ENCODE measurements at regions not wholly inside any gene's neighbourhood (a gene's known extent, or its start where the extent isn't known, plus 50 kb on each side); places are given as distances from the start of the nearest gene placed in this dataset.

DNA sequence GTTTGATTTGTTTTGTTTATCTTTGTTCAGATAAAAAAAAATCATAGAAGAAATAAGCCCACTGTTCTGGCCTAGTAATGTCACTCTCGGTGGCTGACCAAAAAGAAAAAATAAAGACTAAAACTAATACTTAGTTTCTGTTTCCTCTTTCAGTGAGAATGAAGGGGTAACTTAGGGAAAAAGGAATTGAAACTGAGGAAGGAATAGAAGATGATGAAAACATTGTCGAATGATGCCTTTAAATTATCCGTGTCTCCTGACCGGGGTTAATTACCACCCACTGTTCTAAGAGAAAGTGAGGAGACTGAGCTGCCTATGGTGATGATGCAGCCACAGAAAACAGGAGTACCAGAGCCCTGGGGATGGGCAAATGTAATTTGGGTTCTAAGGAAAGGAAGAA is 73.1 kb downstream of the PTCHD4 start:
- DNase-seq (ENCODE audit: low spot score) (no peak), ATAC-seq (no peak), FAIRE-seq (no peak)
- H3K9ac ChIP-seq (ENCODE audit: insufficient read depth, low read depth, low read length) = no peak overlapping the region
- H3K27me3 ChIP-seq (ENCODE audit: control insufficient read depth in 1 of 2, insufficient read depth in 2 of 2, low read length in 2 of 2) = no peaks in the 10 kb centered on the region
- H3K4me3 ChIP-seq (replicated peaks in 1 of 3; ENCODE audit: insufficient read depth in 1 of 3, low read depth in 2 of 3, low read length in 3 of 3) = no peak overlapping the region
- no peaks in the 10 kb centered on the region for H3K79me2 ChIP-seq (ENCODE audit: insufficient read depth, low read length)
- H3K36me3 ChIP-seq (replicated peaks in 1 of 2; ENCODE audit: control insufficient read depth in 1 of 2, insufficient read depth in 2 of 2, low read length in 2 of 2) = peaks cover 0 to 2% of the 10 kb centered on the region in 2 experiments; a peak in 1 of 5 replicates
- no peaks in the 10 kb centered on the region for H4K20me1 ChIP-seq (ENCODE audit: insufficient read depth, low read length)
- in situ Hi-C loops (cut with HindIII; ENCODE audit: extremely low pct_ligation_motif_present, low pct_unique_long_range_greater_than_20kb) (no loop called here), intact Hi-C loops (cut with micrococcal nuclease; ENCODE audit: unreplicated experiment) (no loop called here)
- H3K27ac ChIP-seq (ENCODE audit: extremely low read length, insufficient read depth, low read length) = no peak overlapping the region
- ChIA-PET CTCF (ENCODE audit: low intra/inter-chr PET ratio, low total read pairs) (no interaction called here), POLR2A (no interaction called here)
- no peak overlapping the region for H3K4me2 ChIP-seq (ENCODE audit: low read depth, low read length)
- no peak overlapping the region for H2AFZ ChIP-seq (ENCODE audit: low read length)
- WGBS (ENCODE audit: low lambda C conversion rate) = 92% methylated on average over 4 of the region's 4 CpGs
- TF ChIP-seq, protein P1, sequence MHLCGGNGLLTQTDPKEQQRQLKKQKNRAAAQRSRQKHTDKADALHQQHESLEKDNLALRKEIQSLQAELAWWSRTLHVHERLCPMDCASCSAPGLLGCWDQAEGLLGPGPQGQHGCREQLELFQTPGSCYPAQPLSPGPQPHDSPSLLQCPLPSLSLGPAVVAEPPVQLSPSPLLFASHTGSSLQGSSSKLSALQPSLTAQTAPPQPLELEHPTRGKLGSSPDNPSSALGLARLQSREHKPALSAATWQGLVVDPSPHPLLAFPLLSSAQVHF (CRISPR knock-in tag; IDR thresholded peaks at IDR 0.05) = no peak
- TF ChIP-seq ZSCAN30 (CRISPR knock-in tag; IDR thresholded peaks at IDR 0.05) (no peak), MEIS1 (CRISPR knock-in tag; IDR thresholded peaks at IDR 0.05; ENCODE audit: borderline replicate concordance) (no peak), DR1 (CRISPR knock-in tag; IDR thresholded peaks at IDR 0.05) (no peak), ZFP37 (CRISPR knock-in tag; IDR thresholded peaks at IDR 0.05; ENCODE audit: borderline replicate concordance) (no peak)
- TF ChIP-seq, protein P2, sequence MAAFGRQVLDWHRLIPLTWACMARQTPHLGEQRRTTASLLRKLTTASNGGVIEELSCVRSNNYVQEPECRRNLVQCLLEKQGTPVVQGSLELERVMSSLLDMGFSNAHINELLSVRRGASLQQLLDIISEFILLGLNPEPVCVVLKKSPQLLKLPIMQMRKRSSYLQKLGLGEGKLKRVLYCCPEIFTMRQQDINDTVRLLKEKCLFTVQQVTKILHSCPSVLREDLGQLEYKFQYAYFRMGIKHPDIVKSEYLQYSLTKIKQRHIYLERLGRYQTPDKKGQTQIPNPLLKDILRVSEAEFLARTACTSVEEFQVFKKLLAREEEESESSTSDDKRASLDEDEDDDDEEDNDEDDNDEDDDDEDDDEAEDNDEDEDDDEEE (CRISPR knock-in tag; IDR thresholded peaks at IDR 0.05) = no peak
- TF ChIP-seq, protein P3, sequence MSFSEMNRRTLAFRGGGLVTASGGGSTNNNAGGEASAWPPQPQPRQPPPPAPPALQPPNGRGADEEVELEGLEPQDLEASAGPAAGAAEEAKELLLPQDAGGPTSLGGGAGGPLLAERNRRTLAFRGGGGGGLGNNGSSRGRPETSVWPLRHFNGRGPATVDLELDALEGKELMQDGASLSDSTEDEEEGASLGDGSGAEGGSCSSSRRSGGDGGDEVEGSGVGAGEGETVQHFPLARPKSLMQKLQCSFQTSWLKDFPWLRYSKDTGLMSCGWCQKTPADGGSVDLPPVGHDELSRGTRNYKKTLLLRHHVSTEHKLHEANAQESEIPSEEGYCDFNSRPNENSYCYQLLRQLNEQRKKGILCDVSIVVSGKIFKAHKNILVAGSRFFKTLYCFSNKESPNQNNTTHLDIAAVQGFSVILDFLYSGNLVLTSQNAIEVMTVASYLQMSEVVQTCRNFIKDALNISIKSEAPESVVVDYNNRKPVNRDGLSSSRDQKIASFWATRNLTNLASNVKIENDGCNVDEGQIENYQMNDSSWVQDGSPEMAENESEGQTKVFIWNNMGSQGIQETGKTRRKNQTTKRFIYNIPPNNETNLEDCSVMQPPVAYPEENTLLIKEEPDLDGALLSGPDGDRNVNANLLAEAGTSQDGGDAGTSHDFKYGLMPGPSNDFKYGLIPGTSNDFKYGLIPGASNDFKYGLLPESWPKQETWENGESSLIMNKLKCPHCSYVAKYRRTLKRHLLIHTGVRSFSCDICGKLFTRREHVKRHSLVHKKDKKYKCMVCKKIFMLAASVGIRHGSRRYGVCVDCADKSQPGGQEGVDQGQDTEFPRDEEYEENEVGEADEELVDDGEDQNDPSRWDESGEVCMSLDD (CRISPR knock-in tag; IDR thresholded peaks at IDR 0.05; ENCODE audit: borderline replicate concordance) = no peak
- TF ChIP-seq, protein P4, sequence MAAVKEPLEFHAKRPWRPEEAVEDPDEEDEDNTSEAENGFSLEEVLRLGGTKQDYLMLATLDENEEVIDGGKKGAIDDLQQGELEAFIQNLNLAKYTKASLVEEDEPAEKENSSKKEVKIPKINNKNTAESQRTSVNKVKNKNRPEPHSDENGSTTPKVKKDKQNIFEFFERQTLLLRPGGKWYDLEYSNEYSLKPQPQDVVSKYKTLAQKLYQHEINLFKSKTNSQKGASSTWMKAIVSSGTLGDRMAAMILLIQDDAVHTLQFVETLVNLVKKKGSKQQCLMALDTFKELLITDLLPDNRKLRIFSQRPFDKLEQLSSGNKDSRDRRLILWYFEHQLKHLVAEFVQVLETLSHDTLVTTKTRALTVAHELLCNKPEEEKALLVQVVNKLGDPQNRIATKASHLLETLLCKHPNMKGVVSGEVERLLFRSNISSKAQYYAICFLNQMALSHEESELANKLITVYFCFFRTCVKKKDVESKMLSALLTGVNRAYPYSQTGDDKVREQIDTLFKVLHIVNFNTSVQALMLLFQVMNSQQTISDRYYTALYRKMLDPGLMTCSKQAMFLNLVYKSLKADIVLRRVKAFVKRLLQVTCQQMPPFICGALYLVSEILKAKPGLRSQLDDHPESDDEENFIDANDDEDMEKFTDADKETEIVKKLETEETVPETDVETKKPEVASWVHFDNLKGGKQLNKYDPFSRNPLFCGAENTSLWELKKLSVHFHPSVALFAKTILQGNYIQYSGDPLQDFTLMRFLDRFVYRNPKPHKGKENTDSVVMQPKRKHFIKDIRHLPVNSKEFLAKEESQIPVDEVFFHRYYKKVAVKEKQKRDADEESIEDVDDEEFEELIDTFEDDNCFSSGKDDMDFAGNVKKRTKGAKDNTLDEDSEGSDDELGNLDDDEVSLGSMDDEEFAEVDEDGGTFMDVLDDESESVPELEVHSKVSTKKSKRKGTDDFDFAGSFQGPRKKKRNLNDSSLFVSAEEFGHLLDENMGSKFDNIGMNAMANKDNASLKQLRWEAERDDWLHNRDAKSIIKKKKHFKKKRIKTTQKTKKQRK (IDR thresholded peaks at IDR 0.05; ENCODE audit: low read length) = no peak
- no TSS peak for BruUV-seq (replicated peaks)
- no peaks in the 10 kb centered on the region for H3K9me3 ChIP-seq (ENCODE audit: low read length)
- H3K4me1 ChIP-seq (ENCODE audit: insufficient read depth, low read length) = peaks cover 29% of the 10 kb centered on the region
